Immature natural killer cell (primary cell): ENCODE measurements at regions not wholly inside any gene's neighbourhood (a gene's known extent, or its start where the extent isn't known, plus 50 kb on each side); places are given as distances from the start of the nearest gene placed in this dataset.

Experiments
- DNase-seq, 3 donors: peaks; one replicate each; pipeline ENCODE4 v3.0.0; 2022; ENCODE audit warnings: mixed read lengths in 1 of 3
- H3K27ac Mint-ChIP-seq, 6 donors: one replicate each; pipeline ENCODE4 v1.8.0; 2020; ENCODE audit warnings: mixed read lengths in 6 of 6, mild to moderate bottlenecking in 5 of 6, inconsistent platforms in 4 of 6, moderate library complexity in 3 of 6
- H3K27me3 Mint-ChIP-seq, 3 donors: one replicate each; pipeline ENCODE4 v1.8.0; 2020 to 2021; ENCODE audit warnings: low read depth in 3 of 3, mild to moderate bottlenecking in 3 of 3, mixed read lengths in 3 of 3, moderate library complexity in 3 of 3, inconsistent platforms in 1 of 3
- H3K36me3 Mint-ChIP-seq, 3 donors: one replicate each; pipeline ENCODE4 v1.8.0; 2020; ENCODE audit warnings: mixed read lengths in 3 of 3, inconsistent platforms in 2 of 3, mild to moderate bottlenecking in 2 of 3
- H3K4me1 Mint-ChIP-seq, 2 donors: one replicate each; pipeline ENCODE4 v1.8.0; 2020; ENCODE audit warnings: inconsistent platforms in 2 of 2, mild to moderate bottlenecking in 2 of 2, mixed read lengths in 2 of 2, moderate library complexity in 1 of 2
- H3K4me3 Mint-ChIP-seq, 5 donors: one replicate each; pipeline ENCODE4 v1.8.0; 2020; ENCODE audit warnings: mild to moderate bottlenecking in 5 of 5, mixed read lengths in 5 of 5, inconsistent platforms in 3 of 5, moderate library complexity in 3 of 5
- H3K9me3 Mint-ChIP-seq, 6 donors: one replicate each; pipeline ENCODE4 v1.8.0; 2020; ENCODE audit warnings: mild to moderate bottlenecking in 6 of 6, mixed read lengths in 6 of 6, inconsistent platforms in 4 of 6, moderate library complexity in 3 of 6

DNA sequence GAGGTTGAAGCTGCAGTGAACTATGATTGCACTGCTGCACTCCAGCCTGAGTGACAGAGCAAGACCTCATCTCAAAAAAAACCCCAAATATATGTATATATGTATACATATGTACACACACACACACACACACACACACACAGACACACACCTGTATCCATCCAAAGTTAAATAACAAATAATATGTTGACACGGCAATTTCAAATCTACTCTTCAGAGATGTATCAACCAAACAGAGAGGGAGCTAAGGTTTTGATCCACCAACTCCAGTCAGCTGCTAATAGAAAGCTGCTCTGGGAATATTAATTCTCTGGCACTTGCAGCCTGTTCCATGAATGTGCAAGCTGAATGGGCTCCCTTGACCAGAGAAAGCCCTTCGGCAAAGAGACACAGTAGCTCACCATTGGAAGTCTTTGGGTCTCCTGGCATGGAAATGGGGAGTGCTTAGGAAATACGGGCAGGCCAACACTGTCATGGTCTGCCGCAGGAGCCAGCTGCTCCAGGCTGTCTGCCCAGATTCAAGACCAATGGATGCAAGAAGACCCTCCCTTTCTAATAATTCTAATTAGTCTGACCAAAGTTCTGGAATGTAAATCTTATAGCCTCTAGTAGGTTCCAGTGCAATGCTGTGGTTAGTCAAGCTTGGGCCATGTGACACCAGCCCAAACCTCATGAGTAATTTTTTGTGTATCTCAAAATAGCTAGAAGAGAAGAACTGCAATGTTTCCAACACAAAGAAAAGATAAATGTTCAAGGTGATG is 299.8 kb downstream of the KBTBD8 start:
- H3K4me3 Mint-ChIP-seq: no peak overlapping the region
- no peaks in the 10 kb centered on the region for H3K36me3 Mint-ChIP-seq
- H3K27ac Mint-ChIP-seq: no peak overlapping the region
- peaks cover under 1 to 4% (median 3%) of the 10 kb centered on the region in 3 donors for H3K27me3 Mint-ChIP-seq
- H3K9me3 Mint-ChIP-seq: peaks cover 0 to 2% (median 0%) of the 10 kb centered on the region in 6 donors
- DNase-seq: no peak
- H3K4me1 Mint-ChIP-seq: no peaks in the 10 kb centered on the region

DNA sequence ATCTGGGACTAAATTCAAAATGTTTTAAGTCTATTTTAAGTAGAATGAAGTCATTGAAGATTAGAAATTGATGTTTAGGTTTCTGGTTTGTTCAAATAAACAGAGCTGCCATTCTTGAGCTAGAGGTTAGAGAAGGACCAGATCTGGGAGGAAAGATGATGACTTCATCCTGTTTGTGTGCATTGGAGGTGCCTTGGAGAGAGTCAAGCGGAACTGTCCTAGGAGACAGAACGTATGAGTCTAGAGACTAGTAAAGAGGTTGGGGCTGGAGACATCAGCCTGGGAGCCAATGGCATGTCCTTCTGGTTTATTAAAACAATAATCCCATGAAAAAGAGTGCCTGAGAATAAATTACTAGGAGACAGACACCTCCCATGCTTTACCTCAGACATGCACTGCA is 303.4 kb downstream of the KBTBD8 start:
- no peaks in the 10 kb centered on the region for H3K36me3 Mint-ChIP-seq

DNA sequence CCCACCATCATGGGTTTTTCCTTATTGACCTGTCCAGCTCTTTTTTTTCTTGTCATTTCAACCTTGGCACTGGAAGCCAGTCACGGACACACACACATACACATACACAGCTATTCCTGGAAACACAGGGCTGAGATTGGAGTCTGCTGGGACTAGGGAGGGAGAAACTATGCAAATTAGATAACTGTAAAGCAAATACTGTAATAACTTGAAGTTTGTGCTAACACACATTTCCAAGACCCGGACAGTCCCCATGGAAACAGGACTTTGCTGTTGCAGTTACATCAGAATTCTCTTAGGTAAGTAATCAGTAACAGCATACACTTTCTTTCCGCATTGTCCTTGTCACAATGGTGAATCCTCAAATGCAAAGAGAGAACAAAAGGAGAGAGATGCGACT is 304.4 kb downstream of the KBTBD8 start:
- H3K4me3 Mint-ChIP-seq: no peak overlapping the region

More for the DNA sequence above, 303.4 kb downstream of the KBTBD8 start:
- DNase-seq: no peak
- Mint-ChIP-seq H3K9me3 (peaks cover 0 to 4% (median 0%) of the 10 kb centered on the region in 6 donors), H3K4me3 (no peak overlapping the region), H3K4me1 (no peaks in the 10 kb centered on the region), H3K27ac (no peak overlapping the region), H3K27me3 (peaks cover 0 to 3% (median 3%) of the 10 kb centered on the region in 3 donors)

GRCh38 chr3:67305160-67305559 is 307.1 kb downstream of the KBTBD8 start:
- peaks cover 0 to 3% (median 0%) of the 10 kb centered on the region in 3 donors for H3K27me3 Mint-ChIP-seq
- H3K36me3 Mint-ChIP-seq: no peaks in the 10 kb centered on the region
- H3K9me3 Mint-ChIP-seq: peaks cover 0 to 11% (median 0%) of the 10 kb centered on the region in 6 donors
- H3K4me3 Mint-ChIP-seq: no peak overlapping the region
- H3K4me1 Mint-ChIP-seq: no peaks in the 10 kb centered on the region
- no peak overlapping the region for H3K27ac Mint-ChIP-seq
- DNase-seq: no peak

More for the DNA sequence above, 304.4 kb downstream of the KBTBD8 start:
- Mint-ChIP-seq H3K27me3 (peaks cover 0 to 3% (median 3%) of the 10 kb centered on the region in 3 donors), H3K36me3 (no peaks in the 10 kb centered on the region), H3K4me1 (no peaks in the 10 kb centered on the region), H3K9me3 (peaks cover 0 to 6% (median 0%) of the 10 kb centered on the region in 6 donors), H3K27ac (no peak overlapping the region)
- no peak for DNase-seq

GRCh38 chr3:67305922-67306321 is 307.8 kb downstream of the KBTBD8 start:
- Mint-ChIP-seq H3K9me3 (peaks cover 0 to 13% (median 0%) of the 10 kb centered on the region in 6 donors), H3K27ac (no peak overlapping the region), H3K4me3 (no peak overlapping the region), H3K27me3 (peaks cover 0 to 3% (median 0%) of the 10 kb centered on the region in 3 donors), H3K36me3 (no peaks in the 10 kb centered on the region), H3K4me1 (no peaks in the 10 kb centered on the region)
- DNase-seq: no peak

DNA sequence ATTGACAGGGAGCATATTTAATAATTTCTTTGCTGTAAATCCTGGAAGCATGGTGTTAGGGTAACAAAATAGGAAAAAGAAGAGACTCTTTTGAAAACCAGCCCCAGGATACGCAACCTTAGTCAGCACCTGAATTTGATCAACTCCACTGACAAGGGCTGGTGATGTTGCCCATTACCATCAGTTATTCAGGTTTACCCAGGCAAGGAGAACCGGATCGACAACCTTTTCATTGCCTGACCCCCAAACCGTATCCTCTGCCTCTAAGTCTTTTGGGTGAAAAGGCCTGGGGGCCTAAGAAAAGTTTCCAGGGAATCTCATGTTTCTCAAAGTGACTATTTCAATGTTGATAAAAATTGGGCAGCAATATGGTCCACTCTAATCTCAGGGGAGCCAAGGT is 313.3 kb downstream of the KBTBD8 start:
- Mint-ChIP-seq H3K9me3 (peaks cover 0 to 12% (median 0%) of the 10 kb centered on the region in 6 donors), H3K4me3 (no peak overlapping the region), H3K27me3 (peaks cover 0 to 5% (median 0%) of the 10 kb centered on the region in 3 donors)

DNA sequence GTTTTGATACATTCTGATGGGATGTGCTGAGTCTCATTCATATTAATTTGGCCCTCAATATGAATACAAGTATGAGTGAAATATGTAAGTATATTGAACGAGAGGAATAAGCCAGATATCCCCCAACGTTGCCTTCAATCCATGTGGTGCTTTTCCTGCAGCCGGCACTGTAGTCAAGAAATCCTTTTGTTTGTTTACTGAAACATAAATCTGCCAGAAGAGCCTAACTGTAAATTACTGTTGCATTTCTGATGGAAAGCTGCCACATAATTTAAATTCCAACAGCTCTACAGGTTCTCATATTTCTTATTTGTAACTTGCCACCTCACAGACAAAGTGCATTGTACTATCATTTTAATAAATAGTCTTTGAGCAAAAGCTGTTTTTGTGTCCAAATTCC is 314.0 kb downstream of the KBTBD8 start:
- peaks cover 0 to 12% (median 0%) of the 10 kb centered on the region in 6 donors for H3K9me3 Mint-ChIP-seq
- H3K36me3 Mint-ChIP-seq: no peaks in the 10 kb centered on the region
- H3K27ac Mint-ChIP-seq: no peak overlapping the region
- H3K4me1 Mint-ChIP-seq: no peaks in the 10 kb centered on the region
- H3K4me3 Mint-ChIP-seq: no peak overlapping the region
- peaks cover 0 to 5% (median 0%) of the 10 kb centered on the region in 3 donors for H3K27me3 Mint-ChIP-seq
- no peak for DNase-seq

More for the DNA sequence above, 313.3 kb downstream of the KBTBD8 start:
- Mint-ChIP-seq H3K27ac (no peak overlapping the region), H3K4me1 (no peaks in the 10 kb centered on the region), H3K36me3 (no peaks in the 10 kb centered on the region)
- DNase-seq: no peak

- H3K27ac Mint-ChIP-seq: no peak overlapping the region
- H3K27me3 Mint-ChIP-seq: no peaks in the 10 kb centered on the region
- peaks cover 0 to 17% (median 5%) of the 10 kb centered on the region in 6 donors for H3K9me3 Mint-ChIP-seq
- no peaks in the 10 kb centered on the region for H3K36me3 Mint-ChIP-seq
- no peak for DNase-seq
- H3K4me3 Mint-ChIP-seq: no peak overlapping the region
- no peaks in the 10 kb centered on the region for H3K4me1 Mint-ChIP-seq
Measured at GRCh38 chr3:67318162-67318561, 320.1 kb downstream of the KBTBD8 start.

DNA sequence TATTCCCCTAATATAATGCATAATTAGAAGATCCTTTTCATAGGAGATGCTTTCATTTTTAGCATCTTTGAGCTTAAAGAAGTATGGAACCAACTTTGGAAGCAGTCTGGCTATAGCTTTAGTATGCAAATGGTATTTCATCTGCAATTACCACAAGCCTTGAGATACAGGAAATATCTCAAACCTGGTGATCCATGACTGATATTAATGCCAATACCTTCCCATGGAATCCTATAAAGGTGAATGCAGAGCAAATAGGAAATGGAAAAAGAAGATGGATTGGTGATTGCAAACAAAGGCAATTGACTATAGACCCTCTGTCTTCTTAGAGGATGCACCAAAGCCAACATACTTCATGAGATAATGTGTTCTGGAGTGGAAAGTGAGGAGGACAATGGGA is 326.4 kb downstream of the KBTBD8 start:
- Mint-ChIP-seq H3K4me3 (no peak overlapping the region), H3K9me3 (peaks cover 0 to 25% (median 6%) of the 10 kb centered on the region in 6 donors), H3K4me1 (no peaks in the 10 kb centered on the region)

More for the DNA sequence above, 326.4 kb downstream of the KBTBD8 start:
- H3K27me3 Mint-ChIP-seq: peaks cover 0 to 4% (median 2%) of the 10 kb centered on the region in 3 donors
- H3K27ac Mint-ChIP-seq: no peak overlapping the region
- H3K36me3 Mint-ChIP-seq: no peaks in the 10 kb centered on the region
- no peak for DNase-seq
